Hindlimb muscle (tissue), 1 donor: ENCODE measurements at regions not wholly inside any gene's neighbourhood (a gene's known extent, or its start where the extent isn't known, plus 50 kb on each side); places are given as distances from the start of the nearest gene placed in this dataset.

Experiments
- DNase-seq: peaks from one replicate; pipeline ENCODE4 v3.0.0-alpha.2; 2013

DNA sequence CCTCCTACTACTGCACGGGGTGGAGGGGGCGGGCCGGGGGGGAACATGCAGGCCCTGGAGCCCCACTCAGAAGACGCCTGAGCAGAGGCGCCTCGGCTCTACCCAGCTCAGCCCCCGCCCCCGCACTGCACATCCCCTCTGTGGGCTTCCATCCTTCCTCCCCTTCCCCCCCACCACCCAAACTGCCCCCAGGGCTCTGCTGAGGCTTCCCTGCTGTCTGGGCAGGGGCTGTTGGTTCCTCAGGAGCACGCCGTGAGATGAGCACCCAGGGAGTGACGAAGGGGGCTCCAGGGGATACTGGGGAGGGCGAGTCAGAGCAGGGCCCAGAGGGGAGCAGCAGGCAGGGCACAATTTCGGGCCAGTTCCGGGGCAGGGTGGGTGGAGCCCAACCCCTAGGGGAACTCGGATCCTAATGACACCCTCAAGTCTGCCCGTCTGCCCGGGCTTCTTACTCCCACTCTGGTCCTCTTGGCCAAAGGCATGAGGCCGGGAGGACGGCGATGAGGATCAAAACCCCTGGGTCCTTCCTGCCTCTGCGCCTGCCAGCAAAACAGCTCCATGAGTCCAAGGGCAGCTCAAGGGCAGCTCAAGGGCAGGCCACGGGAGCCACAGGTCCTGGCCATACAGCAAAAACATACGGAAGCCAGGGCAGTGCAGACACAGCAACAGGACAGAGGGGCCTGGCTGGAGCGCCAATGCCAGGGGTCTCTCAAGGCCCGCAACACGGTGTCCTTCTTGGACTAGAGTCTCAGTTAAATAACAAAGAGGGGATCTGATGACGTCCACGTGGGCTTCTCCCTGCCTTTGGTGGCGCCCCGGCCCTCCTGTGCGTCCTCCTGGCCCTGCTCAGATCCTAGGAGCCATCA, 200.9 kb downstream of the AUH start:
- DNase-seq, result no peak

DNA sequence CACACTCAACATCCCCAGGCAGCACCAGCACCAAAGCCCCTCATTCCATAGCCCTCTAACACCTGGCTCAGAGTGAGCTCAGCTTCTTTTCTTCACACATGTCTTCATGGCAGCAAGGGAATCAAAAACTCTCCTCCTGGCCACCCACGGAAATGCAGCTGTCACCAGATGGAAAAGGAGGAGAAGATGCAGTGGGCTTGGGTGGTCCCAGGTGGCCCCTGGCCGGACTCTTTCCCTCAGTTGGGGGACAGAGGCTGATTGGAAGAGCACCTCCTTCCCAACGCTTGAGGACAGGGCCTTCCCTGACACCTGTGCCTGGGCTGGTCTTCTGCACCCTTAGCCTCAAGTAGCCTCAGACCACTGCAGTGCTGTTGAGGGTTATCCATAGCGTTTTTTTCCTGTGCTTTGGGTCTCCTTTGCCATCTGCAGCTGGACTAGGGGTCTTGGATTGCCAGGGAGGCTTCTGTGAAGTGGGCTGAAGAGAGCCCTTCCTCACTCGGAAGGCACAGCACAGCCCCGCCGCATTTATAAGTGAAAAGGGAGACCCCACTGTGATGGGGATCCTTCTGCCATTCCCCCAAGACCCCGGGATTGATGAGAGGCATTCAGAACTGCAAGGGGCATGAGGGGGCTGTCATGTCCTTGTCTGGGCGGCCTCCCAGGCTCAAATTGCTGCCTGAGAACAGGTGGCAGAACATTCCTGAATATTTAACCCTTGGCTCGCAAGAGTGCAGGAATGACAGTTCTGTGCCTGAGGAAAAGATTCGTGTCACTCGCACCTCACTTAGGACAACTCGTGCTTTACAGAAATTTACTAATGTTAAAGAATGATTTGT, 200.0 kb downstream of the AUH start:
- no peak for DNase-seq

- no peak for DNase-seq
These were observed 199.4 kb downstream of the AUH start for GRCh38 chr9:91162311-91162710.

DNA sequence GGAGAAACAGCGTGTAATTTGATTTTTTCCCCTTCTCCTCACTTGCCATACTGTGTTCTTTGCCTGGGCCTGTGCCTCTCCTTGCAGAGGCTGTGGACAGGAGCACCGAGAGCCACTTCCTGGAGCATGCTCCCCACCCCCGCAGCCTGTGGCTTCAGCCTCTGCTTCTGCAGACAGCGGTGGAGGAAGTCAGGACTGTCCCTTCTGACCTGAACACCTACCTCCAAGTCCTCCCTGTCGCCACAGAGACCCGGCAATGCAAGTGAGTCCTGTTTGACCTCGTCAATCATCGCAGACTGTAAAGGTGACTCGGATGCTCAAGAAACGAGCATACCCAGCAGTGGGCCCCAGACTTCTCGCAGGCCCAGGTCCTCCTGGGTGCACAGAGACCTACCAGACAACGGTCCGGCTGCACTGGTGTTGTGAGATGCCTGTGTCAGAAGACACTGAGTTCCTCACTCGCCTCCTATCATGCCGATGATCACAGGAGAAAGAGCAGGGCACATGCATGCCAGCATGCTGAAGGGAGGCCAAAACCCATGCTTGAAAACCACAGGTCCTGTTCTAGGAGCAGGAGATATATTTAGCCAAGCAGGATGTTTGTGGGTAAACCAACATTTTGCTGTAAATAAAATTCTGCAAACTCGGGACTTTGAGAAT, 198.8 kb downstream of the AUH start:
- no peak for DNase-seq

- DNase-seq, result no peak
These were observed 198.3 kb downstream of the AUH start for GRCh38 chr9:91163444-91163772.

- DNase-seq, result no peak
These were observed 197.8 kb downstream of the AUH start for GRCh38 chr9:91163773-91164471.
